DND-41 (cell line): ENCODE measurements at regions not wholly inside any gene's neighbourhood (a gene's known extent, or its start where the extent isn't known, plus 50 kb on each side); places are given as distances from the start of the nearest gene placed in this dataset.

Experiments used
- CTCF ChIP-seq: IDR thresholded peaks from 2 replicates; pipeline ENCODE4 v1.5.1; 2012; ENCODE audit warnings: borderline replicate concordance, low read length, moderate library complexity, mild to moderate bottlenecking; ENCODE audit not compliant: poor library complexity, severe bottlenecking; ENCODE audit errors: extremely low read depth
- EZH2 ChIP-seq: IDR thresholded peaks from 3 replicates; pipeline ENCODE4 v1.6.1; 2012; ENCODE audit warnings: borderline replicate concordance, low read depth, mild to moderate bottlenecking, moderate library complexity, low read length, inconsistent platforms; ENCODE audit not compliant: severe bottlenecking

GRCh38 chr16:51916814-51917213, 630.1 kb downstream of the TOX3 start:
- TF ChIP-seq CTCF: no peak
- no peak for TF ChIP-seq EZH2
